ENCODE measurements at regions not wholly inside any gene's neighbourhood (a gene's known extent, or its start where the extent isn't known, plus 50 kb on each side); places are given as distances from the start of the nearest gene placed in this dataset.

- Histone ChIP-seq H4K20me1 (ENCODE audit: insufficient read depth, low read length) (no peaks in the 10 kb centered on the region), H3K4me2 (replicated peaks; ENCODE audit: extremely low read depth, low read length, poor library complexity, severe bottlenecking) (no peak overlapping the region), H3K27ac (ENCODE audit: low read depth in 1 of 2, low read length in 2 of 2) (no peak overlapping the region), H2AFZ (ENCODE audit: insufficient read depth, low read depth, low read length, poor library complexity, severe bottlenecking) (no peak overlapping the region), H3K27me3 (ENCODE audit: control insufficient read depth in 2 of 2, insufficient read depth in 2 of 2, low read length in 2 of 2) (no peaks in the 10 kb centered on the region), H3K4me3 (replicated peaks in 1 of 3; ENCODE audit: low read depth in 2 of 3, low read length in 3 of 3) (no peak overlapping the region), H3K4me1 (ENCODE audit: control insufficient read depth in 1 of 2, insufficient read depth in 2 of 2, low read length in 2 of 2) (no peaks in the 10 kb centered on the region), H3K36me3 (replicated peaks in 1 of 2; ENCODE audit: control insufficient read depth in 1 of 2, insufficient read depth in 2 of 2, low read length in 2 of 2) (no peaks in the 10 kb centered on the region), H3K9ac (ENCODE audit: insufficient read depth, low read length, poor library complexity, severe bottlenecking) (no peak overlapping the region), H3K9me3 (replicated peaks in 1 of 2; ENCODE audit: control insufficient read depth in 1 of 2, insufficient read depth in 1 of 2, low read length in 2 of 2) (peaks cover 0 to 2% of the 10 kb centered on the region in 2 donors), H3K79me2 (ENCODE audit: insufficient read depth, low read length) (no peaks in the 10 kb centered on the region)
- TF ChIP-seq, protein P1, sequence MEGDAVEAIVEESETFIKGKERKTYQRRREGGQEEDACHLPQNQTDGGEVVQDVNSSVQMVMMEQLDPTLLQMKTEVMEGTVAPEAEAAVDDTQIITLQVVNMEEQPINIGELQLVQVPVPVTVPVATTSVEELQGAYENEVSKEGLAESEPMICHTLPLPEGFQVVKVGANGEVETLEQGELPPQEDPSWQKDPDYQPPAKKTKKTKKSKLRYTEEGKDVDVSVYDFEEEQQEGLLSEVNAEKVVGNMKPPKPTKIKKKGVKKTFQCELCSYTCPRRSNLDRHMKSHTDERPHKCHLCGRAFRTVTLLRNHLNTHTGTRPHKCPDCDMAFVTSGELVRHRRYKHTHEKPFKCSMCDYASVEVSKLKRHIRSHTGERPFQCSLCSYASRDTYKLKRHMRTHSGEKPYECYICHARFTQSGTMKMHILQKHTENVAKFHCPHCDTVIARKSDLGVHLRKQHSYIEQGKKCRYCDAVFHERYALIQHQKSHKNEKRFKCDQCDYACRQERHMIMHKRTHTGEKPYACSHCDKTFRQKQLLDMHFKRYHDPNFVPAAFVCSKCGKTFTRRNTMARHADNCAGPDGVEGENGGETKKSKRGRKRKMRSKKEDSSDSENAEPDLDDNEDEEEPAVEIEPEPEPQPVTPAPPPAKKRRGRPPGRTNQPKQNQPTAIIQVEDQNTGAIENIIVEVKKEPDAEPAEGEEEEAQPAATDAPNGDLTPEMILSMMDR (IDR thresholded peaks at IDR 0.05): no peak
- no peak for DNase-seq
- Mint-ChIP-seq H3K4me1 (no peaks in the 10 kb centered on the region), H3K27me3 (ENCODE audit: low read depth in 3 of 3) (peaks cover 1 to 5% (median 3%) of the 10 kb centered on the region in 3 donors), H3K4me3 (no peak overlapping the region), H3K27ac (no peak overlapping the region), H3K36me3 (no peaks in the 10 kb centered on the region), H3K9me3 (peaks cover 0 to 6% (median 2%) of the 10 kb centered on the region in 7 donors)
- WGBS (ENCODE audit: insufficient coverage): 100% methylated on average over 2 of the region's 2 CpGs
- intact Hi-C loops (cut with micrococcal nuclease): no loop called here
Observed at GRCh38 chr6:166714187-166714510, 87.1 kb upstream of the RPS6KA2 start.

GRCh38 chr6:166713434-166714186 is 86.6 kb upstream of the RPS6KA2 start:
- TF ChIP-seq, protein P1 (IDR thresholded peaks at IDR 0.05): no peak
- Histone ChIP-seq H4K20me1 (ENCODE audit: insufficient read depth, low read length) (no peaks in the 10 kb centered on the region), H3K4me2 (replicated peaks; ENCODE audit: extremely low read depth, low read length, poor library complexity, severe bottlenecking) (no peak overlapping the region), H3K36me3 (replicated peaks in 1 of 2; ENCODE audit: control insufficient read depth in 1 of 2, insufficient read depth in 2 of 2, low read length in 2 of 2) (no peaks in the 10 kb centered on the region), H3K9me3 (replicated peaks in 1 of 2; ENCODE audit: control insufficient read depth in 1 of 2, insufficient read depth in 1 of 2, low read length in 2 of 2) (peaks cover 0 to 2% of the 10 kb centered on the region in 2 donors), H3K4me1 (ENCODE audit: control insufficient read depth in 1 of 2, insufficient read depth in 2 of 2, low read length in 2 of 2) (no peaks in the 10 kb centered on the region), H3K79me2 (ENCODE audit: insufficient read depth, low read length) (no peaks in the 10 kb centered on the region), H3K27ac (ENCODE audit: low read depth in 1 of 2, low read length in 2 of 2) (no peak overlapping the region), H3K9ac (ENCODE audit: insufficient read depth, low read length, poor library complexity, severe bottlenecking) (no peak overlapping the region), H3K27me3 (ENCODE audit: control insufficient read depth in 2 of 2, insufficient read depth in 2 of 2, low read length in 2 of 2) (no peaks in the 10 kb centered on the region), H2AFZ (ENCODE audit: insufficient read depth, low read depth, low read length, poor library complexity, severe bottlenecking) (no peak overlapping the region), H3K4me3 (replicated peaks in 1 of 3; ENCODE audit: low read depth in 2 of 3, low read length in 3 of 3) (no peak overlapping the region)
- Mint-ChIP-seq H3K4me1 (no peaks in the 10 kb centered on the region), H3K4me3 (no peak overlapping the region), H3K27me3 (ENCODE audit: low read depth in 3 of 3) (peaks cover 1 to 5% (median 3%) of the 10 kb centered on the region in 3 donors), H3K36me3 (no peaks in the 10 kb centered on the region), H3K9me3 (peaks cover 0 to 6% (median 2%) of the 10 kb centered on the region in 7 donors), H3K27ac (peak overlapping the region in 1 of 7 donors; percentile 31)
- 75% methylated on average over 9 of the region's 16 CpGs for WGBS (ENCODE audit: insufficient coverage)
- intact Hi-C loops (cut with micrococcal nuclease): no loop called here
- no peak for DNase-seq
